ENCODE measurements at regions not wholly inside any gene's neighbourhood (a gene's known extent, or its start where the extent isn't known, plus 50 kb on each side); places are given as distances from the start of the nearest gene placed in this dataset.

DNA sequence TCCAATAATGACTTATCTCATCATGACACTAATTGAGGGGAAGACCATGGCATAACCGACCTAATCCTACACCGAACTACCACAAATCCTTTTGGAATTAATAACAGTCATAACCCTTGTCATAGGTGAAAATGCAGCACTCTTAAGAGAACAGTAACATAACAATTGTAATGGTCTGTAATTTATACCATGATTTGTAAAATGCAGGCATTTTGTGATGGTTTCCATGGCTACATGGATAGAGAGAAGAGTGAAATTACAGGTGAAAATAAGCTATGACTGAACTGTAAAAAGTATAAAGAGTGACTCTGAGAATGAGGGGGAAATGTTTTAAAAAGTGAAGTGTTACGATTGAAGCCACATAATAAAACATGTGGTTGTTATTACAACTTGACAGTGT lies 494.1 kb upstream of the SLC39A10 start:
- no peaks in the 10 kb centered on the region for H3K27me3 ChIP-seq (ENCODE audit: control insufficient read depth in 1 of 2, insufficient read depth in 2 of 2, low read length in 2 of 2)
- BruUV-seq (replicated peaks): no TSS peak
- no peak overlapping the region for H3K4me2 ChIP-seq (ENCODE audit: low read depth, low read length)
- in situ Hi-C loops (cut with HindIII; ENCODE audit: extremely low pct_ligation_motif_present, low pct_unique_long_range_greater_than_20kb): no loop called here
- no peak overlapping the region for H3K27ac ChIP-seq (ENCODE audit: extremely low read length, insufficient read depth, low read length)
- intact Hi-C loops (cut with micrococcal nuclease; ENCODE audit: unreplicated experiment): no loop called here
- POLR2A ChIA-PET: no interaction called here
- no peaks in the 10 kb centered on the region for H3K79me2 ChIP-seq (ENCODE audit: insufficient read depth, low read length)
- no peaks in the 10 kb centered on the region for H4K20me1 ChIP-seq (ENCODE audit: insufficient read depth, low read length)
- no peaks in the 10 kb centered on the region for H3K4me1 ChIP-seq (ENCODE audit: insufficient read depth, low read length)
- no peaks in the 10 kb centered on the region for H3K36me3 ChIP-seq (replicated peaks in 1 of 2; ENCODE audit: control insufficient read depth in 1 of 2, insufficient read depth in 2 of 2, low read length in 2 of 2)
- no peak for FAIRE-seq
- no peak for ATAC-seq
- H3K4me3 ChIP-seq (replicated peaks in 1 of 3; ENCODE audit: insufficient read depth in 1 of 3, low read depth in 2 of 3, low read length in 3 of 3): no peak overlapping the region
- no peak for DNase-seq (ENCODE audit: low spot score)
- peaks cover 7% of the 10 kb centered on the region for H3K9me3 ChIP-seq (ENCODE audit: low read length)
- H3K9ac ChIP-seq (ENCODE audit: insufficient read depth, low read depth, low read length): no peak overlapping the region
- 1% methylated on average over 3 of the region's 3 CpGs for WGBS (ENCODE audit: low lambda C conversion rate)
- CTCF ChIA-PET (ENCODE audit: low intra/inter-chr PET ratio, low total read pairs): no interaction called here
- no peak overlapping the region for H2AFZ ChIP-seq (ENCODE audit: low read length)
- TF ChIP-seq, protein P1, sequence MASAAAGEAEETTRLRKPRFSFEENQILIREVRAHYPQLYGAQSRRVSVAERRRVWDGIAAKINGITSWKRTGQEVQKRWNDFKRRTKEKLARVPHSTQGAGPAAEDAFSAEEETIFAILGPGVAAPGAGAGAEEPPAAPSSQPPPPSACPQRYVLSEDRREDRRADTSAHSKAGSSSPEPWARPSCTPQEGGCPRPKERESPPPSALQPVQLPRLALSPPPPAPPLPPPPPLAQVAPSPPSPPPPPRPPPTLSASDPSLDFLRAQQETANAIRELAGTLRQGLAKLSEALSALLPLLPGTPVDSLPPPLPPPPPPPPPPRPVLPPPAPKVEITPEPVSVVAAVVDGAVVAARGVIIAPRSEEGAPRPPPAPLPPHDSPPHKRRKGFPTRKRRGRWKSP (CRISPR knock-in tag; IDR thresholded peaks at IDR 0.05): no peak
- TF ChIP-seq ZNF792 (CRISPR knock-in tag; IDR thresholded peaks at IDR 0.05) (no peak), RFX5 (IDR thresholded peaks at IDR 0.05; ENCODE audit: low read depth, low read length) (no peak), HNRNPL (IDR thresholded peaks at IDR 0.05; ENCODE audit: low read depth, low read length) (no peak), ZNF652 (CRISPR knock-in tag; IDR thresholded peaks at IDR 0.05; ENCODE audit: borderline replicate concordance, low read depth) (no peak), MZF1 (CRISPR knock-in tag; IDR thresholded peaks at IDR 0.05; ENCODE audit: borderline replicate concordance) (no peak), MXI1 (IDR thresholded peaks at IDR 0.05; ENCODE audit: borderline replicate concordance, low read depth, low read length) (no peak), RARA (CRISPR knock-in tag; IDR thresholded peaks at IDR 0.05) (no peak), ZNF232 (CRISPR knock-in tag; IDR thresholded peaks at IDR 0.05; ENCODE audit: borderline replicate concordance) (no peak)
- TF ChIP-seq, protein P2, sequence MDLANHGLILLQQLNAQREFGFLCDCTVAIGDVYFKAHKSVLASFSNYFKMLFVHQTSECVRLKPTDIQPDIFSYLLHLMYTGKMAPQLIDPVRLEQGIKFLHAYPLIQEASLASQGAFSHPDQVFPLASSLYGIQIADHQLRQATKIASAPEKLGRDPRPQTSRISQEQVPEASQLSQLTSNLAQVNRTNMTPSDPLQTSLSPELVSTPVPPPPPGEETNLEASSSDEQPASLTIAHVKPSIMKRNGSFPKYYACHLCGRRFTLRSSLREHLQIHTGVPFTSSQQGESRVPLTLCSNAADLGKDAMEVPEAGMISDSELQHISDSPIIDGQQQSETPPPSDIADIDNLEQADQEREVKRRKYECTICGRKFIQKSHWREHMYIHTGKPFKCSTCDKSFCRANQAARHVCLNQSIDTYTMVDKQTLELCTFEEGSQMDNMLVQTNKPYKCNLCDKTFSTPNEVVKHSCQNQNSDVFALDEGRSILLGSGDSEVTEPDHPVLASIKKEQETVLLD (CRISPR knock-in tag; IDR thresholded peaks at IDR 0.05; ENCODE audit: low read depth): no peak
- TF ChIP-seq, protein P3, sequence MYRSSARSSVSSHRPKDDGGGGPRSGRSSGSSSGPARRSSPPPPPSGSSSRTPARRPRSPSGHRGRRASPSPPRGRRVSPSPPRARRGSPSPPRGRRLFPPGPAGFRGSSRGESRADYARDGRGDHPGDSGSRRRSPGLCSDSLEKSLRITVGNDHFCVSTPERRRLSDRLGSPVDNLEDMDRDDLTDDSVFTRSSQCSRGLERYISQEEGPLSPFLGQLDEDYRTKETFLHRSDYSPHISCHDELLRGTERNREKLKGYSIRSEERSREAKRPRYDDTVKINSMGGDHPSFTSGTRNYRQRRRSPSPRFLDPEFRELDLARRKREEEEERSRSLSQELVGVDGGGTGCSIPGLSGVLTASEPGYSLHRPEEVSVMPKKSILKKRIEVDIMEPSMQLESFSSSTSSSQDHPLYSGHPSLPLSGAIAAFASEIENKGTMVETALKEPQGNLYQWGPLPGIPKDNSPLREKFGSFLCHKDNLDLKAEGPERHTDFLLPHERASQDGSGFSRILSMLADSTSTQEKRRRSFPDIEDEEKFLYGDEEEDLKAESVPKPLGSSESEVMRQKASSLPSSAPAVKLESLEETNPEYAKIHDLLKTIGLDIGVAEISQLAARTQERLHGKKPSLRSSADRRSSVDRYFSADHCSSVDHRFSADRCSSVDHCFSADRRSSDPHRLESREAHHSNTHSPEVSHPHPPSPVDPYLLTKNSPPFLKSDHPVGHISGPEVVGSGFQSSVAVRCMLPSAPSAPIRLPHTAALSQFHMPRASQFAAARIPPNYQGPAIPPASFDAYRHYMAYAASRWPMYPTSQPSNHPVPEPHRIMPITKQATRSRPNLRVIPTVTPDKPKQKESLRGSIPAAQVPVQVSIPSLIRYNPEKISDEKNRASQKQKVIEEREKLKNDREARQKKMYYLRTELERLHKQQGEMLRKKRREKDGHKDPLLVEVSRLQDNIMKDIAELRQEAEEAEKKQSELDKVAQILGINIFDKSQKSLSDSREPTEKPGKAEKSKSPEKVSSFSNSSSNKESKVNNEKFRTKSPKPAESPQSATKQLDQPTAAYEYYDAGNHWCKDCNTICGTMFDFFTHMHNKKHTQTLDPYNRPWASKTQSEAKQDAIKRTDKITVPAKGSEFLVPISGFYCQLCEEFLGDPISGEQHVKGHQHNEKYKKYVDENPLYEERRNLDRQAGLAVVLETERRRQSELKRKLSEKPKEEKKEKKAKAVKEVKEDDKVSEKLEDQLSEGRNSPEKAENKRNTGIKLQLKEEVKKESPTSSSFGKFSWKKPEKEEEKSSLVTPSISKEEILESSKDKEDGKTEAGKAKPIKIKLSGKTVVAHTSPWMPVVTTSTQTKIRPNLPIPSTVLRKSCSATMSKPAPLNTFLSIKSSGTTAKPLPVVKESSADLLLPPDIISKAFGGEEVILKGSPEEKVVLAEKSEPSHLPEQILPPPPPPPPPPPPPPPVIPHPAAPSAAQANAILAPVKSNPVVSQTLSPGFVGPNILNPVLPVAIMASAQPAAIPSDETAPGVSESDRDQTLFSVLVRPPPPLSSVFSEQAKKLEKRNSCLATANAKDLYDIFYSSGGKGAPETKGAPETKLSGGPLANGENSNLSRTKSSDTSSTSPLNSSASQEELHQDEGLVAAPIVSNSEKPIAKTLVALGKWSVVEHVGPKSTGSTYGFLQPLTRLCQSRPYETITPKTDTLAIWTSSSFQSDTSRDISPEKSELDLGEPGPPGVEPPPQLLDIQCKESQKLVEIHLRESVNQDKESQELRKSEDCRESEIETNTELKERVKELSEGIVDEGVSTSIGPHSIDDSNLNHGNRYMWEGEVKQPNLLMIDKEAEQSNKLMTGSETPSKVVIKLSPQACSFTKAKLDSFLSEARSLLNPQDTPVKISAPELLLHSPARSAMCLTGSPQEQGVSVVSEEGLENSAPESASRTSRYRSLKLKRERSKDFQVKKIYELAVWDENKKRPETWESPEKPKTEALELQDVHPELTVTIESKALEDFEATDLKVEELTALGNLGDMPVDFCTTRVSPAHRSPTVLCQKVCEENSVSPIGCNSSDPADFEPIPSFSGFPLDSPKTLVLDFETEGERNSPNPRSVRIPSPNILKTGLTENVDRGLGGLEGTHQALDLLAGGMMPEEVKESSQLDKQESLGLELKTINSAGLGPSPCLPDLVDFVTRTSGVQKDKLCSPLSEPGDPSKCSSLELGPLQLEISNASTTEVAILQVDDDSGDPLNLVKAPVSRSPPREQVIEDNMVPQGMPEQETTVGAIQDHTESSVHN (CRISPR knock-in tag; IDR thresholded peaks at IDR 0.05): no peak
